ENCODE measurements at regions not wholly inside any gene's neighbourhood (a gene's known extent, or its start where the extent isn't known, plus 50 kb on each side); places are given as distances from the start of the nearest gene placed in this dataset.
A peak's percentile ranks its signal among the peaks of the same experiment; 100 is the strongest.
"Not testable (repeated sequence)": the region's sequence is repeated elsewhere in the genome, so short reads cannot be mapped to it uniquely, and the experiment has no call there.

GRCh38 chr1:200488375-200489165, 78.7 kb upstream of the ZNF281 start:
- Histone ChIP-seq H3K4me3 (no peak overlapping the region), H3K4me1 (peaks cover 30% of the 10 kb centered on the region), H3K36me3 (replicated peaks in 1 of 2; ENCODE audit: insufficient read depth in 1 of 2, low read depth in 2 of 2) (no peaks in the 10 kb centered on the region), H3K27me3 (no peaks in the 10 kb centered on the region), H3K27ac (peak overlapping the region in 1 of 4 donors; percentile 35), H3K9me3 (no peaks in the 10 kb centered on the region)
- WGBS, 2 donors = 17% methylated on average over 15 of the region's 15 CpGs
- intact Hi-C loops (cut with DNase I) = loop anchor here (10.0 kb wide), 1 partner anchor 214 kb away; no protein-coding TSS in a partner anchor
- peak; percentile 91 for ATAC-seq
- DNase-seq = peak; percentile 71 to 78 (median 76)
- TF ChIP-seq CTCF (IDR thresholded peaks at IDR 0.05) = peak; percentile 63 to 94 (median 84)
- TF ChIP-seq POLR2A (IDR thresholded peaks at IDR 0.05) = no peak

GRCh38 chr1:200487650-200488049, 77.8 kb upstream of the ZNF281 start:
- intact Hi-C loops (cut with DNase I) = loop anchor here (10.0 kb wide), 1 partner anchor 213 kb away; no protein-coding TSS in a partner anchor
- H3K9me3 ChIP-seq = no peaks in the 10 kb centered on the region
- no peak for TF ChIP-seq POLR2A (IDR thresholded peaks at IDR 0.05)
- ATAC-seq (no peak), DNase-seq (no peak)
- no peaks in the 10 kb centered on the region for H3K36me3 ChIP-seq (replicated peaks in 1 of 2; ENCODE audit: insufficient read depth in 1 of 2, low read depth in 2 of 2)
- H3K27ac ChIP-seq = no peak overlapping the region
- no peaks in the 10 kb centered on the region for H3K27me3 ChIP-seq
- peaks cover 31% of the 10 kb centered on the region for H3K4me1 ChIP-seq
- H3K4me3 ChIP-seq = no peak overlapping the region
- WGBS, 2 donors = 71 to 74% methylated on average over 5 to 6 of the region's 6 CpGs

- no peaks in the 10 kb centered on the region for H3K9me3 ChIP-seq
- peaks cover 21% of the 10 kb centered on the region for H3K4me1 ChIP-seq
- no peak for ATAC-seq
- 55 to 63% methylated on average over 3 of the region's 3 CpGs for WGBS, 2 donors
- no peaks in the 10 kb centered on the region for H3K36me3 ChIP-seq (replicated peaks in 1 of 2; ENCODE audit: insufficient read depth in 1 of 2, low read depth in 2 of 2)
- no peak for DNase-seq
- TF ChIP-seq POLR2A (IDR thresholded peaks at IDR 0.05) = no peak
- TF ChIP-seq CTCF (IDR thresholded peaks at IDR 0.05) = no peak
- intact Hi-C loops (cut with DNase I) = loop anchor here (10.0 kb wide), 1 partner anchor 212 kb away; no protein-coding TSS in a partner anchor
- H3K4me3 ChIP-seq = no peak overlapping the region
- H3K27me3 ChIP-seq = no peaks in the 10 kb centered on the region
- no peak overlapping the region for H3K27ac ChIP-seq
Observed at GRCh38 chr1:200486634-200487033, 76.8 kb upstream of the ZNF281 start.

GRCh38 chr1:200484438-200484946, 74.7 kb upstream of the ZNF281 start:
- not testable (repeated sequence) for ATAC-seq; H3K9me3 ChIP-seq; H3K36me3 ChIP-seq (replicated peaks in 1 of 2; ENCODE audit: insufficient read depth in 1 of 2, low read depth in 2 of 2); H3K27me3 ChIP-seq; H3K4me3 ChIP-seq; H3K27ac ChIP-seq; DNase-seq
- 80 to 92% methylated on average over 7 of the region's 7 CpGs for WGBS, 2 donors
- intact Hi-C loops (cut with DNase I) = loop anchor here (10.0 kb wide), 1 partner anchor 210 kb away; no protein-coding TSS in a partner anchor
- peaks cover 14% of the 10 kb centered on the region for H3K4me1 ChIP-seq

- Histone ChIP-seq H3K27me3 (no peaks in the 10 kb centered on the region), H3K9me3 (no peaks in the 10 kb centered on the region), H3K36me3 (replicated peaks in 1 of 2; ENCODE audit: insufficient read depth in 1 of 2, low read depth in 2 of 2) (no peaks in the 10 kb centered on the region), H3K4me3 (no peak overlapping the region), H3K4me1 (peaks cover 14% of the 10 kb centered on the region), H3K27ac (no peak overlapping the region)
- intact Hi-C loops (cut with DNase I) = loop anchor here (10.0 kb wide), 1 partner anchor 209 kb away; no protein-coding TSS in a partner anchor
- no peak for TF ChIP-seq POLR2A (IDR thresholded peaks at IDR 0.05)
- TF ChIP-seq CTCF (IDR thresholded peaks at IDR 0.05) = no peak
- ATAC-seq (peak; percentile 96), DNase-seq (peak; percentile 51 to 89 (median 71))
- 17 to 19% methylated on average over 5 of the region's 5 CpGs for WGBS, 2 donors
Observed at GRCh38 chr1:200483491-200484143, 73.8 kb upstream of the ZNF281 start.

Data from body of pancreas (tissue), 4 donors.